A549 (cell line): ENCODE measurements at regions not wholly inside any gene's neighbourhood (a gene's known extent, or its start where the extent isn't known, plus 50 kb on each side); places are given as distances from the start of the nearest gene placed in this dataset.

ENCODE experiments used
- CEBPB ChIP-seq, 2 experiments: fragments of >200 bp in 1 of 2; sonication (Bioruptor Twin) in 1 of 2; formaldehyde crosslinking in 1 of 2; IDR thresholded peaks; 2 replicates each; pipeline ENCODE4 v1.6.1; 2012 to 2016
- CHD2 ChIP-seq: fragments of 150-350 bp; IDR thresholded peaks from 2 replicates; pipeline ENCODE4 v1.6.1; 2014; ENCODE audit warnings: low read length; ENCODE audit not compliant: partially characterized antibody
- JUN ChIP-seq, 2 experiments: fragments of >200 bp; sonication (Bioruptor Twin); formaldehyde crosslinking; IDR thresholded peaks; 2 replicates in 1 of 2; 3 replicates in 1 of 2; pipeline ENCODE4 v1.6.1; 2016 to 2017
- MYC ChIP-seq: IDR thresholded peaks from 2 replicates; pipeline ENCODE4 v1.6.1; 2012; ENCODE audit warnings: mild to moderate bottlenecking, inconsistent platforms, low read length, improper control_type of control experiment, borderline replicate concordance
- POLR2A ChIP-seq: IDR thresholded peaks from 2 replicates; pipeline ENCODE4 v1.6.1; 2012; ENCODE audit warnings: mild to moderate bottlenecking, low read length
- RAD21 ChIP-seq, 2 experiments: fragments of >200 bp in 1 of 2; sonication (Bioruptor Twin) in 1 of 2; formaldehyde crosslinking in 1 of 2; IDR thresholded peaks in 1 of 2; conservative IDR thresholded peaks in 1 of 2; 2 replicates in 1 of 2; 3 replicates in 1 of 2; pipeline ENCODE4 v1.6.1; 2012 to 2018; ENCODE audit warnings: inconsistent platforms in 1 of 2
- ZC3H11A ChIP-seq: fragments of 450-650 bp; IDR thresholded peaks from 2 replicates; pipeline ENCODE4 v1.6.1; 2014; ENCODE audit warnings: antibody characterized with exemption, mild to moderate bottlenecking
- TF ChIP-seq, protein P1 (sequence below): fragments of >200 bp; sonication (Bioruptor Twin); formaldehyde crosslinking; IDR thresholded peaks from 2 replicates; pipeline ENCODE4 v1.6.1; 2016
- TF ChIP-seq, protein P2 (sequence below): fragments of >200 bp; sonication (Bioruptor Twin); formaldehyde crosslinking; IDR thresholded peaks from 3 replicates; pipeline ENCODE4 v1.5.1; 2016

DNA sequence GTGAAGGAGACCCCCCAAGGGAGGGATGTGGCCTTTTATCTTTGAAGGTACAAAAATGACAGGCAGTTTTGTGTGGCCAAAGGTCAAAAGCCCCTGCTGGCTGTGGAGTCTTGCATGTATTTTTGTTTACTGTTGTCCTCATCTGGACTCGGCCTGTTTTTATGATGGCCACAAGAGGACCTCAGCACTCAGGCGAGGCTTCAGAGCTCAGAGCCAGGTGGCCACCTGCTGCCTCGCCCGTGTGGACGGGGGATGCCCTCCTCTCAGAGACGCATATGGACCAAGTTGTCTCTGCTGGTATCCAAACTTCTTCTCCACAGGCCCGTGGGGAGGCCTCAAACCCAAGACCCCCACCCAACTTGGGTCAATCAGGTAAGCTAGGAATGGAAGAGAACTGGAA, 118.2 kb downstream of the DACT2 start:
- TF ChIP-seq, protein P1, sequence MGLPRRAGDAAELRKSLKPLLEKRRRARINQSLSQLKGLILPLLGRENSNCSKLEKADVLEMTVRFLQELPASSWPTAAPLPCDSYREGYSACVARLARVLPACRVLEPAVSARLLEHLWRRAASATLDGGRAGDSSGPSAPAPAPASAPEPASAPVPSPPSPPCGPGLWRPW, result no peak
- TF ChIP-seq CHD2 (no peak), ZC3H11A (no peak), MYC (no peak), POLR2A (no peak), CEBPB (IDR thresholded peaks at IDR 0.05) (no peak), RAD21 (conservative IDR thresholded peaks at IDR 0.05 in 1 of 2, IDR thresholded peaks at IDR 0.05 in 1 of 2) (peak; percentile 58 to 63), JUN (IDR thresholded peaks at IDR 0.05) (no peak)
- TF ChIP-seq, protein P2, sequence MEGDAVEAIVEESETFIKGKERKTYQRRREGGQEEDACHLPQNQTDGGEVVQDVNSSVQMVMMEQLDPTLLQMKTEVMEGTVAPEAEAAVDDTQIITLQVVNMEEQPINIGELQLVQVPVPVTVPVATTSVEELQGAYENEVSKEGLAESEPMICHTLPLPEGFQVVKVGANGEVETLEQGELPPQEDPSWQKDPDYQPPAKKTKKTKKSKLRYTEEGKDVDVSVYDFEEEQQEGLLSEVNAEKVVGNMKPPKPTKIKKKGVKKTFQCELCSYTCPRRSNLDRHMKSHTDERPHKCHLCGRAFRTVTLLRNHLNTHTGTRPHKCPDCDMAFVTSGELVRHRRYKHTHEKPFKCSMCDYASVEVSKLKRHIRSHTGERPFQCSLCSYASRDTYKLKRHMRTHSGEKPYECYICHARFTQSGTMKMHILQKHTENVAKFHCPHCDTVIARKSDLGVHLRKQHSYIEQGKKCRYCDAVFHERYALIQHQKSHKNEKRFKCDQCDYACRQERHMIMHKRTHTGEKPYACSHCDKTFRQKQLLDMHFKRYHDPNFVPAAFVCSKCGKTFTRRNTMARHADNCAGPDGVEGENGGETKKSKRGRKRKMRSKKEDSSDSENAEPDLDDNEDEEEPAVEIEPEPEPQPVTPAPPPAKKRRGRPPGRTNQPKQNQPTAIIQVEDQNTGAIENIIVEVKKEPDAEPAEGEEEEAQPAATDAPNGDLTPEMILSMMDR, result peak; percentile 43; the same call in 2 of the 3 replicates
